ENCODE measurements at regions not wholly inside any gene's neighbourhood (a gene's known extent, or its start where the extent isn't known, plus 50 kb on each side); places are given as distances from the start of the nearest gene placed in this dataset.

GRCh38 chr7:136685501-136686173 lies 182.8 kb upstream of the CHRM2 start:
- no peak overlapping the region for H3K27ac ChIP-seq (ENCODE audit: low read depth, low read length)
- DNase-seq (ENCODE audit: low read depth in 1 of 2, low spot score in 2 of 2) (no peak), FAIRE-seq (no peak)
- no peak overlapping the region for H2BK15ac ChIP-seq (ENCODE audit: low read length)
- H2AK5ac ChIP-seq (ENCODE audit: low read depth, low read length): no peak overlapping the region
- H3K36me3 ChIP-seq (ENCODE audit: control insufficient read depth in 2 of 4, insufficient read depth in 4 of 4, low read length in 3 of 4): no peaks in the 10 kb centered on the region
- H3K14ac ChIP-seq (ENCODE audit: insufficient read length): no peak overlapping the region
- H3K9ac ChIP-seq (replicated peaks in 1 of 4; ENCODE audit: extremely low read depth in 1 of 4, low read depth in 3 of 4, low read length in 3 of 4): no peak overlapping the region
- H3K27me3 ChIP-seq (replicated peaks in 1 of 4; ENCODE audit: control insufficient read depth in 3 of 4, extremely low read depth in 1 of 4, insufficient read depth in 3 of 4, low read length in 3 of 4): no peaks in the 10 kb centered on the region
- no peaks in the 10 kb centered on the region for H3K79me2 ChIP-seq (ENCODE audit: control insufficient read depth in 1 of 2, insufficient read depth in 2 of 2, low read length in 2 of 2)
- H3K56ac ChIP-seq (replicated peaks; ENCODE audit: insufficient read length, low read depth, low read length): no peak overlapping the region
- H3K4me3 ChIP-seq (ENCODE audit: extremely low read depth in 1 of 4, insufficient read depth in 2 of 4, low read depth in 3 of 4, low read length in 4 of 4): no peak overlapping the region
- WGBS, 2 experiments (ENCODE audit: extremely low coverage in 1 of 2, insufficient coverage in 1 of 2, insufficient read length in 1 of 2, insufficient replicate concordance in 2 of 2, low coverage in 1 of 2, low lambda C conversion rate in 2 of 2, missing lambda C conversion rate in 1 of 2): 86% methylated on average over 7 of the region's 7 CpGs; no CpG with 5 or more reads in 1 of the 2 experiments
- no peaks in the 10 kb centered on the region for H3K79me1 ChIP-seq (ENCODE audit: low read depth, low read length)
- H3K9me3 ChIP-seq (ENCODE audit: insufficient read depth in 2 of 2, low read depth in 1 of 2, low read length in 1 of 2): no peaks in the 10 kb centered on the region
- no peak overlapping the region for H2BK20ac ChIP-seq (ENCODE audit: low read length)
- no peak overlapping the region for H3K4ac ChIP-seq (replicated peaks; ENCODE audit: insufficient read length, low read depth, low read length)
- H4K91ac ChIP-seq (replicated peaks; ENCODE audit: insufficient read length, low read length): no peak overlapping the region
- ChIA-PET POLR2A (ENCODE audit: partially characterized antibody) (no interaction called here), CTCF (ENCODE audit: partially characterized antibody) (interaction anchor here (0.5 to 2.0 kb wide), 2 partner anchors 48 to 179 kb away, joined by 3 to 6 read pairs; no protein-coding TSS in a partner anchor)
- H2AFZ ChIP-seq (ENCODE audit: low read length): no peak overlapping the region
- H4K8ac ChIP-seq (ENCODE audit: extremely low read depth, insufficient read depth, low read length): no peak overlapping the region
- no peaks in the 10 kb centered on the region for H3K23me2 ChIP-seq (ENCODE audit: low read depth, low read length)
- no peak overlapping the region for H4K5ac ChIP-seq (ENCODE audit: insufficient read length, low read depth, low read length)
- H3K4me2 ChIP-seq (ENCODE audit: insufficient read depth in 1 of 2, low read depth in 2 of 2, low read length in 2 of 2): no peak overlapping the region
- H3K23ac ChIP-seq (ENCODE audit: insufficient read length): no peak overlapping the region
- H3K4me1 ChIP-seq (replicated peaks in 1 of 4; ENCODE audit: control insufficient read depth in 3 of 4, insufficient read depth in 4 of 4, low read length in 3 of 4): no peaks in the 10 kb centered on the region
- H2BK120ac ChIP-seq (replicated peaks; ENCODE audit: low read depth, low read length): no peak overlapping the region
- no peak overlapping the region for H2BK5ac ChIP-seq (ENCODE audit: low read depth, low read length)
- no peaks in the 10 kb centered on the region for H4K20me1 ChIP-seq (replicated peaks in 1 of 2; ENCODE audit: control insufficient read depth in 1 of 2, insufficient read depth in 2 of 2, low read length in 2 of 2)
- H3K18ac ChIP-seq (ENCODE audit: extremely low read depth, low read length): no peak overlapping the region
- H2BK12ac ChIP-seq (ENCODE audit: low read depth, low read length): no peak overlapping the region
- TF ChIP-seq RFX5 (IDR thresholded peaks at IDR 0.05; ENCODE audit: borderline replicate concordance, low read depth, low read length) (no peak), NANOG (IDR thresholded peaks at IDR 0.05; ENCODE audit: insufficient read depth, low read depth, low read length, poor library complexity, severe bottlenecking) (no peak), BCL11A (IDR thresholded peaks at IDR 0.05; ENCODE audit: low read depth in 2 of 2, low read length in 2 of 2) (no peak), CHD2 (IDR thresholded peaks at IDR 0.05; ENCODE audit: low read length) (no peak), RAD21 (IDR thresholded peaks at IDR 0.05 in 1 of 2, conservative IDR thresholded peaks at IDR 0.05 in 1 of 2; ENCODE audit: low read depth in 2 of 2, low read length in 2 of 2) (no peak), CTBP2 (IDR thresholded peaks at IDR 0.05; ENCODE audit: borderline replicate concordance, insufficient read depth, insufficient read length, low read length) (no peak), POLR2A (IDR thresholded peaks at IDR 0.05; ENCODE audit: control extremely low read depth in 1 of 2, low read depth in 2 of 2, low read length in 2 of 2) (no peak), POLR2AphosphoS5 (IDR thresholded peaks at IDR 0.05; ENCODE audit: low read depth, low read length) (no peak), CREB1 (IDR thresholded peaks at IDR 0.05) (no peak), TEAD4 (IDR thresholded peaks at IDR 0.05; ENCODE audit: low read depth, low read length) (no peak), CEBPB (IDR thresholded peaks at IDR 0.05; ENCODE audit: low read depth, low read length) (no peak), SP4 (IDR thresholded peaks at IDR 0.05; ENCODE audit: low read length) (no peak), BRCA1 (IDR thresholded peaks at IDR 0.05; ENCODE audit: low read depth, low read length) (no peak)
- TF ChIP-seq, protein P1, sequence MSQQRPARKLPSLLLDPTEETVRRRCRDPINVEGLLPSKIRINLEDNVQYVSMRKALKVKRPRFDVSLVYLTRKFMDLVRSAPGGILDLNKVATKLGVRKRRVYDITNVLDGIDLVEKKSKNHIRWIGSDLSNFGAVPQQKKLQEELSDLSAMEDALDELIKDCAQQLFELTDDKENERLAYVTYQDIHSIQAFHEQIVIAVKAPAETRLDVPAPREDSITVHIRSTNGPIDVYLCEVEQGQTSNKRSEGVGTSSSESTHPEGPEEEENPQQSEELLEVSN (IDR thresholded peaks at IDR 0.05): no peak
